ENCODE measurements at regions not wholly inside any gene's neighbourhood (a gene's known extent, or its start where the extent isn't known, plus 50 kb on each side); places are given as distances from the start of the nearest gene placed in this dataset.
A peak's percentile ranks its signal among the peaks of the same experiment; 100 is the strongest.

DNA sequence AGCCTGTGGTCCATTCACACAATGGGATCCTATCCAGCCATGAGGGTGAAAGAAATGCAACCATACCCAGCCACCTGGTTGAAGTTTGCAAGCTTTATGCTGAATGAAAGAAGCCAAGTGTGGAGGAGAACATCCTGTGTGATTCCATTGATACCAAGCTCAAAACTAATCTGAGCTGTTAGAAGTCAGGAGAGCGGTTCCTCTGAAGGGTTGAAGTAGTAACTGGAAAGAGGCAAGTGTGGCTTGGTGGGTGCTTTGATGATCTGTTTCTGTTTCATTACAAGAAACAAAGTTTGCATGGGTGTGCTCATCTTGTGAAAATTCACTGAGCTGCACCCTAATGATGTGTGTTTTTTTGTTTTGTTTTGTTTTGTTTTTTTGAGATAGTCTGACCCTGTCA is 99.4 kb downstream of the SALL1 start:
- Mint-ChIP-seq H3K27me3 (ENCODE audit: insufficient read depth, unreplicated experiment) (peaks cover 4% of the 10 kb centered on the region), H3K4me3 (ENCODE audit: unreplicated experiment) (no peak overlapping the region), H3K4me1 (ENCODE audit: insufficient read depth, unreplicated experiment) (peaks cover 17% of the 10 kb centered on the region), H3K27ac (ENCODE audit: low read depth, unreplicated experiment) (no peak overlapping the region), H3K9me3 (ENCODE audit: unreplicated experiment) (no peaks in the 10 kb centered on the region), H3K36me3 (ENCODE audit: insufficient read depth, unreplicated experiment) (no peaks in the 10 kb centered on the region)
- ChIA-PET CTCF (interaction anchor here (0.5 to 0.6 kb wide), 2 partner anchors 10 to 27 kb away, joined by 3 to 4 read pairs; no protein-coding TSS in a partner anchor), POLR2A (interaction anchor here (0.5 kb wide), 1 partner anchor 223 kb away, joined by 3 read pairs; no protein-coding TSS in a partner anchor)
- intact Hi-C loops (cut with micrococcal nuclease) = no loop called here
- DNase-seq (ENCODE audit: unreplicated experiment) = no peak
- BruUV-seq (replicated peaks) = no TSS peak
- TF ChIP-seq, protein P1, sequence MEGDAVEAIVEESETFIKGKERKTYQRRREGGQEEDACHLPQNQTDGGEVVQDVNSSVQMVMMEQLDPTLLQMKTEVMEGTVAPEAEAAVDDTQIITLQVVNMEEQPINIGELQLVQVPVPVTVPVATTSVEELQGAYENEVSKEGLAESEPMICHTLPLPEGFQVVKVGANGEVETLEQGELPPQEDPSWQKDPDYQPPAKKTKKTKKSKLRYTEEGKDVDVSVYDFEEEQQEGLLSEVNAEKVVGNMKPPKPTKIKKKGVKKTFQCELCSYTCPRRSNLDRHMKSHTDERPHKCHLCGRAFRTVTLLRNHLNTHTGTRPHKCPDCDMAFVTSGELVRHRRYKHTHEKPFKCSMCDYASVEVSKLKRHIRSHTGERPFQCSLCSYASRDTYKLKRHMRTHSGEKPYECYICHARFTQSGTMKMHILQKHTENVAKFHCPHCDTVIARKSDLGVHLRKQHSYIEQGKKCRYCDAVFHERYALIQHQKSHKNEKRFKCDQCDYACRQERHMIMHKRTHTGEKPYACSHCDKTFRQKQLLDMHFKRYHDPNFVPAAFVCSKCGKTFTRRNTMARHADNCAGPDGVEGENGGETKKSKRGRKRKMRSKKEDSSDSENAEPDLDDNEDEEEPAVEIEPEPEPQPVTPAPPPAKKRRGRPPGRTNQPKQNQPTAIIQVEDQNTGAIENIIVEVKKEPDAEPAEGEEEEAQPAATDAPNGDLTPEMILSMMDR (IDR thresholded peaks at IDR 0.05; ENCODE audit: unreplicated experiment) = no peak

GRCh38 chr16:51050377-51050706 is 100.7 kb downstream of the SALL1 start:
- ChIA-PET CTCF (interaction anchor here (0.7 kb wide), 2 partner anchors 22 to 95 kb away, joined by 3 read pairs; no protein-coding TSS in a partner anchor), POLR2A (no interaction called here)
- DNase-seq (ENCODE audit: unreplicated experiment) = no peak
- no TSS peak for BruUV-seq (replicated peaks)
- no peaks in the 10 kb centered on the region for H3K27me3 Mint-ChIP-seq (ENCODE audit: insufficient read depth, unreplicated experiment)
- peaks cover 7% of the 10 kb centered on the region for H3K4me1 Mint-ChIP-seq (ENCODE audit: insufficient read depth, unreplicated experiment)
- no peaks in the 10 kb centered on the region for H3K9me3 Mint-ChIP-seq (ENCODE audit: unreplicated experiment)
- H3K4me3 Mint-ChIP-seq (ENCODE audit: unreplicated experiment) = no peak overlapping the region
- intact Hi-C loops (cut with micrococcal nuclease) = no loop called here
- TF ChIP-seq, protein P1 (IDR thresholded peaks at IDR 0.05; ENCODE audit: unreplicated experiment) = no peak
- no peak overlapping the region for H3K27ac Mint-ChIP-seq (ENCODE audit: low read depth, unreplicated experiment)
- H3K36me3 Mint-ChIP-seq (ENCODE audit: insufficient read depth, unreplicated experiment) = no peaks in the 10 kb centered on the region

DNA sequence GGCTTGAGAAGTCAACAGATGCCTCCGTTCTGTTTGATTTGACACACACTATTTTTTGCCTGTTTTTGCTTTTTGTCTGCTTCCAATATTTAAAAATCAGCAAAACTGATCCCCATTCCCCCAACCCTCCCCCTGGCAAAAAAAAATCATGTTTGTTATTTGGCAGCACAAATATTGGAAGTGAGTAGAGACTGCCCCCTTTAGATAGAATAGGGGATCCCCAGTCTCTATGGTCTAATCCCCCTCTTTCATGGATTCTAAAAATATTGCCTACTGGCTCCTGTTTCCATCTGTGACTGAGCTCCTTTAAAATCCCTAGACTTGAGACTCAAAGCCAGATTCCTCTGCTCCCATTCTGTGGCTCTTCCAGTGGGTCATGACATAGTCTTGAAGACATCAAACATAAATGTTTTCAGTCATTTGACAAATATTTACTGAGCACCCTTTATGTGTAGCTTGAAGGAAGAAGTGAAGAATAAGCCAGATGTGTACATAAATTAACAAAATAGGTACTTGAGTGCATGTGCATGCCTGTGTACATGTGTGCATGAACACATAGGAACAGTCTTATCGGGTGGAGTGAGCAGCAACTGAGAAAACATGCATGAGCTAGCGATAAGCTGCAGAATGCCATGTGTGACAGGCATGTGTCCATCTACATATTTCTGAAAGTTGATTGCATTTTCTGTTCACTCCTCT is 101.2 kb downstream of the SALL1 start:
- ChIA-PET CTCF (interaction anchor here (0.5 to 1.3 kb wide), 7 partner anchors 10 to 921 kb away, joined by 3 to 9 read pairs (median 3); no protein-coding TSS in a partner anchor), POLR2A (no interaction called here)
- TF ChIP-seq, protein P1 (IDR thresholded peaks at IDR 0.05; ENCODE audit: unreplicated experiment) = no peak
- Mint-ChIP-seq H3K36me3 (ENCODE audit: insufficient read depth, unreplicated experiment) (no peaks in the 10 kb centered on the region), H3K27ac (ENCODE audit: low read depth, unreplicated experiment) (no peak overlapping the region), H3K9me3 (ENCODE audit: unreplicated experiment) (no peaks in the 10 kb centered on the region), H3K4me3 (ENCODE audit: unreplicated experiment) (no peak overlapping the region), H3K4me1 (ENCODE audit: insufficient read depth, unreplicated experiment) (peaks cover 7% of the 10 kb centered on the region), H3K27me3 (ENCODE audit: insufficient read depth, unreplicated experiment) (no peaks in the 10 kb centered on the region)
- DNase-seq (ENCODE audit: unreplicated experiment) = peak; percentile 3
- BruUV-seq (replicated peaks) = no TSS peak
- intact Hi-C loops (cut with micrococcal nuclease) = no loop called here

GRCh38 chr16:51049276-51049675 is 101.8 kb downstream of the SALL1 start:
- CTCF ChIA-PET = interaction anchor here (0.5 to 1.3 kb wide), 6 partner anchors 9 to 921 kb away, joined by 3 to 9 read pairs (median 3); no protein-coding TSS in a partner anchor
- H3K4me1 Mint-ChIP-seq (ENCODE audit: insufficient read depth, unreplicated experiment) = peaks cover 7% of the 10 kb centered on the region
- no peaks in the 10 kb centered on the region for H3K36me3 Mint-ChIP-seq (ENCODE audit: insufficient read depth, unreplicated experiment)
- H3K4me3 Mint-ChIP-seq (ENCODE audit: unreplicated experiment) = no peak overlapping the region
- DNase-seq (ENCODE audit: unreplicated experiment) = peak; percentile 36
- H3K9me3 Mint-ChIP-seq (ENCODE audit: unreplicated experiment) = no peaks in the 10 kb centered on the region
- TF ChIP-seq, protein P1 (IDR thresholded peaks at IDR 0.05; ENCODE audit: unreplicated experiment) = no peak
- BruUV-seq (replicated peaks) = no TSS peak
- H3K27ac Mint-ChIP-seq (ENCODE audit: low read depth, unreplicated experiment) = no peak overlapping the region
- no peaks in the 10 kb centered on the region for H3K27me3 Mint-ChIP-seq (ENCODE audit: insufficient read depth, unreplicated experiment)
- POLR2A ChIA-PET = no interaction called here
- intact Hi-C loops (cut with micrococcal nuclease) = no loop called here

Measured in MCF 10A (cell line).